MM.1S (cell line): ENCODE measurements at regions not wholly inside any gene's neighbourhood (a gene's known extent, or its start where the extent isn't known, plus 50 kb on each side); places are given as distances from the start of the nearest gene placed in this dataset.

Experiments
- DNase-seq: peaks from one replicate; pipeline ENCODE4 v3.0.0-alpha.2; 2015
- H2AFZ ChIP-seq: fragments of 300-600 bp; sonication (generic); 2 replicates; pipeline ENCODE4 v1.6.0; 2016; ENCODE audit warnings: antibody characterized with exemption, low read length
- H3F3A ChIP-seq: fragments of 300-600 bp; sonication (generic); 2 replicates; pipeline ENCODE4 v1.6.1; 2016; ENCODE audit warnings: mild to moderate bottlenecking, antibody characterized with exemption, low read length, moderate library complexity, mixed read lengths; ENCODE audit not compliant: insufficient read depth
- H3K27ac ChIP-seq: fragments of 300-600 bp; sonication (generic); 2 replicates; pipeline ENCODE4 v1.5.1; 2016; ENCODE audit warnings: mild to moderate bottlenecking, low read length
- H3K27me3 ChIP-seq: fragments of 300-600 bp; sonication (generic); replicated peaks from 2 replicates; pipeline ENCODE4 v1.6.0; 2016; ENCODE audit warnings: low read length; ENCODE audit not compliant: insufficient read depth
- H3K36me3 ChIP-seq: fragments of 300-600 bp; sonication (generic); replicated peaks from 2 replicates; pipeline ENCODE4 v1.6.1; 2016; ENCODE audit warnings: mild to moderate bottlenecking, low read length, mixed read lengths; ENCODE audit not compliant: insufficient read depth
- H3K4me1 ChIP-seq: fragments of 300-600 bp; sonication (generic); 2 replicates; pipeline ENCODE4 v1.6.1; 2016; ENCODE audit warnings: low read length, mixed read lengths
- H3K4me2 ChIP-seq: fragments of 300-600 bp; sonication (generic); 2 replicates; pipeline ENCODE4 v1.6.0; 2016; ENCODE audit warnings: low read depth, low read length
- H3K4me3 ChIP-seq: fragments of 300-600 bp; sonication (generic); 2 replicates; pipeline ENCODE4 v1.5.1; 2016; ENCODE audit warnings: low read length, mixed read lengths
- H3K79me2 ChIP-seq: fragments of 300-600 bp; sonication (generic); 2 replicates; pipeline ENCODE4 v1.6.1; 2016; ENCODE audit warnings: mixed run types, low read length, mixed read lengths
- H3K9ac ChIP-seq: fragments of 300-600 bp; sonication (generic); 2 replicates; pipeline ENCODE4 v1.6.1; 2016; ENCODE audit warnings: low read length, mixed read lengths
- H3K9me2 ChIP-seq: fragments of 300-600 bp; sonication (generic); replicated peaks from 2 replicates; pipeline ENCODE4 v1.6.1; 2016; ENCODE audit warnings: mild to moderate bottlenecking, low read length, mixed read lengths; ENCODE audit not compliant: insufficient read depth
- H3K9me3 ChIP-seq: fragments of 300-600 bp; sonication (generic); replicated peaks from 2 replicates; pipeline ENCODE4 v1.6.1; 2016; ENCODE audit warnings: mild to moderate bottlenecking, low read length, mixed read lengths; ENCODE audit not compliant: insufficient read depth
- H4K20me1 ChIP-seq: fragments of 300-600 bp; sonication (generic); 2 replicates; pipeline ENCODE4 v1.6.1; 2016; ENCODE audit warnings: mild to moderate bottlenecking, low read length, moderate library complexity, mixed read lengths; ENCODE audit not compliant: insufficient read depth
- CTCF ChIP-seq: fragments of 300-600 bp; sonication (generic); IDR thresholded peaks from 2 replicates; pipeline ENCODE4 v1.5.1; 2016; ENCODE audit warnings: antibody characterized with exemption, low read length, mixed read lengths
- EZH2 ChIP-seq: fragments of 300-600 bp; sonication (generic); optimal IDR thresholded peaks from 2 replicates; pipeline ENCODE3; 2017; ENCODE audit warnings: low read depth, mild to moderate bottlenecking, antibody characterized with exemption, low read length, mixed read lengths
- EZH2phosphoT487 ChIP-seq: fragments of 300-600 bp; sonication (generic); IDR thresholded peaks from 2 replicates; pipeline ENCODE4 v1.6.1; 2018; ENCODE audit warnings: antibody characterized with exemption, low read length

- H3K27ac ChIP-seq: no peak overlapping the region
- no peaks in the 10 kb centered on the region for H4K20me1 ChIP-seq
- DNase-seq: no peak
- no peaks in the 10 kb centered on the region for H3K9me2 ChIP-seq
- no peak for TF ChIP-seq EZH2phosphoT487
- no peak for TF ChIP-seq EZH2
- no peak for TF ChIP-seq CTCF
- H2AFZ ChIP-seq: no peak overlapping the region
- no peaks in the 10 kb centered on the region for H3K9me3 ChIP-seq
- no peaks in the 10 kb centered on the region for H3K27me3 ChIP-seq
- H3K4me2 ChIP-seq: no peak overlapping the region
- H3K36me3 ChIP-seq: no peaks in the 10 kb centered on the region
- no peak overlapping the region for H3K9ac ChIP-seq
- no peaks in the 10 kb centered on the region for H3F3A ChIP-seq
- no peak overlapping the region for H3K4me3 ChIP-seq
- no peaks in the 10 kb centered on the region for H3K4me1 ChIP-seq
- no peaks in the 10 kb centered on the region for H3K79me2 ChIP-seq
These were observed 192.2 kb downstream of the TSN start for GRCh38 chr2:121947674-121948073.

DNA sequence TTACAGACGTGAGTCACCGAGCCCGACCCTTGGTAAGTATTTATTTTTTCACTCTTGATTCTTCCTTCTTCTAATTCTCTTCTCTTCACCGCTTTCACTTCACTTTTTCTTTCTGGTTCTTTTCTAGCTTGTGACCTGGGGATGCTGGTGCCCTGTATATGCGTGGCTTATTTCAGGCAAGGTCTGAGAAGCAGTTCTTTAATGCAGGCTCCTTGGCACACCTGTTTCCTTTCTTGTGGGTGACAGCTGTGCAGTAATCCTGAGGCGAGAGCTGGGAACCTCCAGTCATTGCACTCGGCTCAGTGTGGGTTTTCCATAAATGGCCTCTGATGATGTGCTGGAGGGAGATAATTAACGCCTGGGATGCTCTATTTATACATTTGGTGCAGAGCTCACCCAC, 193.8 kb downstream of the TSN start:
- Histone ChIP-seq H3K9me3 (no peaks in the 10 kb centered on the region), H3F3A (no peaks in the 10 kb centered on the region), H3K79me2 (no peaks in the 10 kb centered on the region), H3K36me3 (no peaks in the 10 kb centered on the region), H3K4me3 (no peak overlapping the region), H4K20me1 (no peaks in the 10 kb centered on the region), H3K4me1 (no peaks in the 10 kb centered on the region), H2AFZ (no peak overlapping the region), H3K9me2 (no peaks in the 10 kb centered on the region), H3K27ac (no peak overlapping the region), H3K4me2 (no peak overlapping the region), H3K9ac (no peak overlapping the region), H3K27me3 (no peaks in the 10 kb centered on the region)
- DNase-seq: no peak
- TF ChIP-seq CTCF (no peak), EZH2phosphoT487 (no peak), EZH2 (no peak)

GRCh38 chr2:121955426-121955825, 200.0 kb downstream of the TSN start:
- H3K9me2 ChIP-seq: no peaks in the 10 kb centered on the region
- H3K27ac ChIP-seq: no peak overlapping the region
- no peaks in the 10 kb centered on the region for H3F3A ChIP-seq
- DNase-seq: no peak
- no peak overlapping the region for H2AFZ ChIP-seq
- no peaks in the 10 kb centered on the region for H3K9me3 ChIP-seq
- H3K27me3 ChIP-seq: no peaks in the 10 kb centered on the region
- H3K9ac ChIP-seq: no peak overlapping the region
- no peaks in the 10 kb centered on the region for H4K20me1 ChIP-seq
- no peak overlapping the region for H3K4me3 ChIP-seq
- H3K4me2 ChIP-seq: no peak overlapping the region
- H3K36me3 ChIP-seq: no peaks in the 10 kb centered on the region
- TF ChIP-seq EZH2 (no peak), EZH2phosphoT487 (no peak)
- no peaks in the 10 kb centered on the region for H3K79me2 ChIP-seq
- no peaks in the 10 kb centered on the region for H3K4me1 ChIP-seq

DNA sequence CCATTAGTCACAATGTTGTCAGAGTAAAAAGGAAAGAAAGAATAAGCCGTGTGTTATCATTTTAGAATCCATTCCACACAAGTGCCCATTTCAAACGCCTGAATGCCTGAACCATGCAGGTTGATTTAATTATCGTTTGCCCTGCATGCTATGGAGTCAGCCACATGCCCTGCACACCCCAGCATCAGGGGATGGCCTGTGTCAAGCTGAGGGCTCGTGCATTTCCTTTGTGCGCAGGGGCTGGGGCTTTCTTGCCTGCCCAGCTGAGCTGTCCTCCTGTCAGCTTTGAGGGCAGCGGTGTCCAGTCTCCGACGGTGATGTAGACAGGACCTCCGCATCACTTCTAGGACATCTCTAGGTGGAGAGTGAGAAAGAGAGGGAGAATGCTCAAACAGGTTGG, 200.4 kb downstream of the TSN start:
- Histone ChIP-seq H3K4me2 (no peak overlapping the region), H3K4me3 (no peak overlapping the region), H4K20me1 (no peaks in the 10 kb centered on the region), H3K9me3 (no peaks in the 10 kb centered on the region), H2AFZ (no peak overlapping the region), H3K36me3 (no peaks in the 10 kb centered on the region), H3K27me3 (no peaks in the 10 kb centered on the region), H3K9ac (no peak overlapping the region), H3K27ac (no peak overlapping the region), H3K4me1 (no peaks in the 10 kb centered on the region), H3F3A (no peaks in the 10 kb centered on the region), H3K9me2 (no peaks in the 10 kb centered on the region), H3K79me2 (no peaks in the 10 kb centered on the region)
- no peak for DNase-seq
- TF ChIP-seq CTCF (no peak), EZH2 (no peak), EZH2phosphoT487 (no peak)
